B cell (primary cell): ENCODE measurements at regions not wholly inside any gene's neighbourhood (a gene's known extent, or its start where the extent isn't known, plus 50 kb on each side); places are given as distances from the start of the nearest gene placed in this dataset.

Source experiments
- ATAC-seq: fragments of 200-7000 bp; cut with Tn5 transposase; one replicate; pipeline ENCODE4 v1.10.0; 2021; ENCODE audit warnings: low read depth, mild to moderate bottlenecking, moderate number of reproducible peaks, moderate library complexity
- CTCF ChIA-PET: fragments of 350-600 bp; sonication (Branson Sonifier 250); formaldehyde crosslinking; loops from one replicate; lab custom pipeline; 2021; ENCODE audit warnings: antibody characterized with exemption, inconsistent platforms; lab: Charles Lee
- POLR2A ChIA-PET: fragments of 350-600 bp; sonication (Branson Sonifier 250); formaldehyde crosslinking; loops from one replicate; lab custom pipeline; 2021; ENCODE audit warnings: antibody characterized with exemption; lab: Charles Lee
- DNase-seq: peaks from one replicate; pipeline ENCODE4 v3.0.0; 2013
- H2AFZ ChIP-seq: 2 replicates; pipeline ENCODE4 v1.6.1; 2012; ENCODE audit warnings: mild to moderate bottlenecking, low read depth, low read length; ENCODE audit not compliant: insufficient read depth, poor library complexity, severe bottlenecking
- H3K27ac ChIP-seq, 2 donors: 1 replicate in 1 of 2; 2 replicates in 1 of 2; pipeline ENCODE4 v1.5.1; 2012 to 2013; ENCODE audit warnings: low read length in 2 of 2, mild to moderate bottlenecking in 2 of 2, moderate library complexity in 1 of 2
- H3K27me3 ChIP-seq, 4 experiments: fragments of 200-600 bp in 1 of 4; sonication (generic) in 1 of 4; replicated peaks in 1 of 4; 1 replicate in 2 of 4; 2 replicates in 2 of 4; pipeline versions ENCODE4 v1.6.1 to v1.7.0; 2013 to 2016; ENCODE audit warnings: low read length in 3 of 4, mild to moderate bottlenecking in 2 of 4, mixed read lengths in 1 of 4, moderate library complexity in 1 of 4; ENCODE audit not compliant: insufficient read depth in 4 of 4, control insufficient read depth in 3 of 4; ENCODE audit errors: control extremely low read depth in 1 of 4
- H3K36me3 ChIP-seq, 2 experiments: replicated peaks in 1 of 2; 1 replicate in 1 of 2; 2 replicates in 1 of 2; pipeline versions ENCODE4 v1.6.1 to v1.7.1; 2013; ENCODE audit warnings: low read length in 1 of 2; ENCODE audit not compliant: insufficient read depth in 2 of 2, control insufficient read depth in 1 of 2; ENCODE audit errors: control extremely low read depth in 1 of 2, extremely low read depth in 1 of 2
- H3K4me1 ChIP-seq, 2 donors: fragments of 200-600 bp in 1 of 2; sonication (generic) in 1 of 2; 1 replicate in 1 of 2; 2 replicates in 1 of 2; pipeline versions ENCODE4 v1.5.1 to v1.6.1; 2013 to 2017; ENCODE audit warnings: low read length in 2 of 2; ENCODE audit not compliant: control insufficient read depth in 2 of 2, insufficient read depth in 2 of 2
- H3K4me2 ChIP-seq: replicated peaks from 2 replicates; pipeline ENCODE3; 2012; ENCODE audit warnings: mild to moderate bottlenecking, low read depth, low read length; ENCODE audit not compliant: poor library complexity, severe bottlenecking
- H3K4me3 ChIP-seq, 5 experiments: fragments of 200-600 bp in 1 of 5; sonication (generic) in 1 of 5; 1 replicate in 3 of 5; 2 replicates in 2 of 5; pipeline versions ENCODE4 v1.5.1 to v1.7.0; 2011 to 2016; ENCODE audit warnings: low read length in 4 of 5, mild to moderate bottlenecking in 4 of 5, low read depth in 2 of 5, control low read depth in 1 of 5, moderate library complexity in 1 of 5; ENCODE audit not compliant: insufficient read depth in 1 of 5; ENCODE audit errors: control extremely low read depth in 1 of 5, extremely low read depth in 1 of 5
- H3K79me2 ChIP-seq: fragments of 200-600 bp; sonication (generic); one replicate; pipeline ENCODE4 v1.6.0; 2016; ENCODE audit warnings: low read length; ENCODE audit not compliant: control insufficient read depth, insufficient read depth
- H3K9ac ChIP-seq: fragments of 200-600 bp; sonication (generic); 2 replicates; pipeline ENCODE4 v1.6.1; 2017; ENCODE audit warnings: mild to moderate bottlenecking, low read length, moderate library complexity
- H3K9me3 ChIP-seq, 3 donors: one replicate each; pipeline versions ENCODE4 v1.6.1 to v1.7.1; 2013; ENCODE audit warnings: low read length in 2 of 3; ENCODE audit not compliant: control insufficient read depth in 2 of 3, insufficient read depth in 1 of 3; ENCODE audit errors: control extremely low read depth in 1 of 3
- H4K20me1 ChIP-seq: 2 replicates; pipeline ENCODE4 v1.6.0; 2012; ENCODE audit warnings: mild to moderate bottlenecking, low read length; ENCODE audit not compliant: insufficient read depth, control insufficient read depth, poor library complexity, severe bottlenecking
- H3K27ac Mint-ChIP-seq: one replicate; pipeline ENCODE4 v1.8.0; 2021; ENCODE audit warnings: mixed read lengths
- H3K27me3 Mint-ChIP-seq: one replicate; pipeline ENCODE4 v1.8.0; 2021; ENCODE audit warnings: mixed read lengths
- H3K4me1 Mint-ChIP-seq: one replicate; pipeline ENCODE4 v1.8.0; 2021; ENCODE audit warnings: mixed read lengths
- H3K4me3 Mint-ChIP-seq: one replicate; pipeline ENCODE4 v1.8.0; 2021; ENCODE audit warnings: mixed read lengths
- H3K9me3 Mint-ChIP-seq: one replicate; pipeline ENCODE4 v1.8.0; 2022; ENCODE audit warnings: mixed read lengths; ENCODE audit not compliant: insufficient read depth
- EZH2 ChIP-seq: IDR thresholded peaks from 2 replicates; pipeline ENCODE4 v1.6.1; 2012; ENCODE audit warnings: borderline replicate concordance, low read depth, mild to moderate bottlenecking, moderate library complexity, low read length; ENCODE audit not compliant: insufficient read depth, poor library complexity, severe bottlenecking
- WGBS: methylation state at CpG from one replicate; pipeline ENCODE4 v1.1.5; 2013; ENCODE audit warnings: missing lambda C conversion rate; ENCODE audit not compliant: insufficient coverage; 5-methylcytosine and 5-hydroxymethylcytosine counted together
- intact Hi-C: fragments of 100-400 bp; cut with micrococcal nuclease; formaldehyde crosslinking; loops from one replicate; pipeline ENCODE4 v1.10.0; 2022
- TF ChIP-seq, protein P1 (sequence below): fragments of 200-600 bp; IDR thresholded peaks from one replicate; pipeline ENCODE4 v1.8.0; 2022; ENCODE audit warnings: antibody characterized with exemption, mild to moderate bottlenecking

DNA sequence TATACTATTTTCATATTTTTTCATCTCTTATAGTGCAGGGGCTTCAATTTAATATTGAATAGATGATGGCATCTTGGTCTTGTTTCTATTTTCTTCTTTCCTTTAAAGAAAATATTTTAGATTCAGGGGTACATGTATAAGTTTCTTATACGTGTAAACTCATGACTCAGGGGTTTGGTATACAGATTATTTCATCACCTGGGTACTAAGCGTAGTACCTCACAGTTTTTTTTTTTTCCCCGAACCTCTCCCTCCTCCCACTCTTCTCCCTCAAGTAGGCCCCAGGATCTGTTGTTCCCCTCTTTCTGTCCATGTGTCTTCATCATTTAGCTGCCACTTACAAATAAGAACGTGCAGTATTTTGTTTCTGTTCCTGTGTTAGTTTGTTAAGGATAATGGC lies 172.6 kb downstream of the TMTC3 start:
- H3K9me3 Mint-ChIP-seq = no peaks in the 10 kb centered on the region
- DNase-seq = no peak
- ChIA-PET POLR2A (no interaction called here), CTCF (no interaction called here)
- no peak overlapping the region for H3K9ac ChIP-seq
- no peak for ATAC-seq
- no peak overlapping the region for H3K4me3 ChIP-seq
- no peaks in the 10 kb centered on the region for H4K20me1 ChIP-seq
- H3K4me1 ChIP-seq = no peaks in the 10 kb centered on the region
- no peaks in the 10 kb centered on the region for H3K36me3 ChIP-seq
- no peak overlapping the region for H3K4me2 ChIP-seq
- WGBS = 90% methylated on average over 2 of the region's 4 CpGs
- no peak overlapping the region for H2AFZ ChIP-seq
- H3K27ac ChIP-seq = no peak overlapping the region
- intact Hi-C loops = no loop called here
- TF ChIP-seq EZH2 = no peak
- TF ChIP-seq, protein P1, sequence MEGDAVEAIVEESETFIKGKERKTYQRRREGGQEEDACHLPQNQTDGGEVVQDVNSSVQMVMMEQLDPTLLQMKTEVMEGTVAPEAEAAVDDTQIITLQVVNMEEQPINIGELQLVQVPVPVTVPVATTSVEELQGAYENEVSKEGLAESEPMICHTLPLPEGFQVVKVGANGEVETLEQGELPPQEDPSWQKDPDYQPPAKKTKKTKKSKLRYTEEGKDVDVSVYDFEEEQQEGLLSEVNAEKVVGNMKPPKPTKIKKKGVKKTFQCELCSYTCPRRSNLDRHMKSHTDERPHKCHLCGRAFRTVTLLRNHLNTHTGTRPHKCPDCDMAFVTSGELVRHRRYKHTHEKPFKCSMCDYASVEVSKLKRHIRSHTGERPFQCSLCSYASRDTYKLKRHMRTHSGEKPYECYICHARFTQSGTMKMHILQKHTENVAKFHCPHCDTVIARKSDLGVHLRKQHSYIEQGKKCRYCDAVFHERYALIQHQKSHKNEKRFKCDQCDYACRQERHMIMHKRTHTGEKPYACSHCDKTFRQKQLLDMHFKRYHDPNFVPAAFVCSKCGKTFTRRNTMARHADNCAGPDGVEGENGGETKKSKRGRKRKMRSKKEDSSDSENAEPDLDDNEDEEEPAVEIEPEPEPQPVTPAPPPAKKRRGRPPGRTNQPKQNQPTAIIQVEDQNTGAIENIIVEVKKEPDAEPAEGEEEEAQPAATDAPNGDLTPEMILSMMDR = no peak
- H3K4me1 Mint-ChIP-seq = no peaks in the 10 kb centered on the region
- no peaks in the 10 kb centered on the region for H3K27me3 ChIP-seq
- H3K27ac Mint-ChIP-seq = no peak overlapping the region
- no peak overlapping the region for H3K4me3 Mint-ChIP-seq
- no peaks in the 10 kb centered on the region for H3K27me3 Mint-ChIP-seq
- no peaks in the 10 kb centered on the region for H3K79me2 ChIP-seq
- H3K9me3 ChIP-seq = no peaks in the 10 kb centered on the region

DNA sequence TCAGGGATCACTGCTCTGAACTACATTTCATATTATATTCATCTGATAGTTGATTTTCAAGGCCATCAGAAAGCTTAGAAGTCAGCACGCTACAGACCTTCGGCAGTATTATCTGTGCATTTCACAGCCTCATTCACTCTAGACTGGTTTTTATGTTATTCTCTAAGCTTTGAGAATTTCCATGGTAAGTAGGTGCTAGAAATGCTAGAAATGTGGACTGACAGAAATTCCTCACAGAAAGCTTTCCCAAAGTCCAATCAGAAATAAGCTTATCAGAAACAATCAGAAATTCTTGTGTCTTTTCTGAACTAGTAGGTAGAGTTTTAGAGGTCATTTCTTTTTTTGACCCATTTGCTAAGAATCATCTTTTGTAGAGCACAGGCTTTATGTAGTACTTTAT lies 176.6 kb downstream of the TMTC3 start:
- H3K79me2 ChIP-seq = no peaks in the 10 kb centered on the region
- ATAC-seq (no peak), DNase-seq (no peak)
- no peak overlapping the region for H2AFZ ChIP-seq
- no peaks in the 10 kb centered on the region for H3K36me3 ChIP-seq
- no peaks in the 10 kb centered on the region for H3K27me3 Mint-ChIP-seq
- no peaks in the 10 kb centered on the region for H3K9me3 Mint-ChIP-seq
- H3K4me2 ChIP-seq = no peak overlapping the region
- ChIA-PET CTCF (no interaction called here), POLR2A (no interaction called here)
- H3K27ac Mint-ChIP-seq = no peak overlapping the region
- H3K27me3 ChIP-seq = no peaks in the 10 kb centered on the region
- H3K4me3 ChIP-seq = no peak overlapping the region
- no peaks in the 10 kb centered on the region for H4K20me1 ChIP-seq
- WGBS = no CpG with 5 or more reads among the region's 2 CpGs
- no peaks in the 10 kb centered on the region for H3K9me3 ChIP-seq
- no peak overlapping the region for H3K27ac ChIP-seq
- no peaks in the 10 kb centered on the region for H3K4me1 ChIP-seq
- no peaks in the 10 kb centered on the region for H3K4me1 Mint-ChIP-seq
- no peak overlapping the region for H3K9ac ChIP-seq
- intact Hi-C loops = no loop called here
- TF ChIP-seq, protein P1 = no peak
- TF ChIP-seq EZH2 = no peak
- no peak overlapping the region for H3K4me3 Mint-ChIP-seq
